ENCODE measurements at regions not wholly inside any gene's neighbourhood (a gene's known extent, or its start where the extent isn't known, plus 50 kb on each side); places are given as distances from the start of the nearest gene placed in this dataset.
A peak's percentile ranks its signal among the peaks of the same experiment; 100 is the strongest.

GRCh38 chr12:77120156-77121085 is 55.1 kb upstream of the E2F7 start:
- 0 out of 2 replicates have a peak, but pooled peaks have one; percentile 53 for TF ChIP-seq FOS (IDR thresholded peaks at IDR 0.05; ENCODE audit: low read depth, low read length)
- no peak for TF ChIP-seq CTCF (conservative IDR thresholded peaks at IDR 0.05; ENCODE audit: low read depth, low read length)
- TF ChIP-seq POLR2A (IDR thresholded peaks at IDR 0.05; ENCODE audit: low read depth, low read length), result no peak
- TF ChIP-seq RAD21 (IDR thresholded peaks at IDR 0.05; ENCODE audit: low read length), result no peak
- no peak for TF ChIP-seq MAFK (IDR thresholded peaks at IDR 0.05; ENCODE audit: low read depth, low read length)
- TF ChIP-seq CHD1 (IDR thresholded peaks at IDR 0.05; ENCODE audit: low read depth, low read length), result no peak
- TF ChIP-seq BHLHE40 (IDR thresholded peaks at IDR 0.05; ENCODE audit: low read depth, low read length), result no peak
- no peak for TF ChIP-seq MAZ (IDR thresholded peaks at IDR 0.05; ENCODE audit: borderline replicate concordance, low read depth, low read length)
- TF ChIP-seq USF2 (IDR thresholded peaks at IDR 0.05; ENCODE audit: low read depth, low read length), result no peak
- TF ChIP-seq RFX5 (IDR thresholded peaks at IDR 0.05; ENCODE audit: low read depth, low read length), result no peak

All from IMR-90 (cell line).